ENCODE measurements at regions not wholly inside any gene's neighbourhood (a gene's known extent, or its start where the extent isn't known, plus 50 kb on each side); places are given as distances from the start of the nearest gene placed in this dataset.

DNA sequence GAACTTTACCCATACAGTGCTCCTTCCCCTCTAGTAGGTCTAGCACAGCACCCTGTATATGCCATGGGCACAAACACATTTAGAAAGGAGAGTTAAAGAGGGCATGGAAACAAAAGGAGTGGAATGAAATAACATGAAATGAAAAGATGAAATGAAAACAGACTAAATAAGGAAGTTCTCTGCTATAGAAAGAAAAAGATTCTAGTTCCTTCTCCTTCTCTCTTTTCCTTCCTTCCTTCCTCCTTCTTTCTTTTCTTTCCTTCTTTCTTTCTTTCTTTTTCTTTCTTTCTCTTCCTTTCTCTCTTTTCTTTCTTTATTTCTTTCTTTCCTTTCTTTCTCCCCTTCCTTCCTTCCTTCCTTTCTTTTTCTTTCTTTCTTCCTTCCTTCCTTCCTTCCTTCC is 2197.4 kb downstream of the PCDH7 start:
- DNase-seq (ENCODE audit: low spot score), result no peak
- H3K9me3 ChIP-seq (ENCODE audit: low read depth, low read length, poor library complexity, severe bottlenecking), result no peaks in the 10 kb centered on the region
- no peak for TF ChIP-seq EZH2 (IDR thresholded peaks at IDR 0.05; ENCODE audit: borderline replicate concordance, low read depth, low read length, poor library complexity, severe bottlenecking)
- TF ChIP-seq, protein P1, sequence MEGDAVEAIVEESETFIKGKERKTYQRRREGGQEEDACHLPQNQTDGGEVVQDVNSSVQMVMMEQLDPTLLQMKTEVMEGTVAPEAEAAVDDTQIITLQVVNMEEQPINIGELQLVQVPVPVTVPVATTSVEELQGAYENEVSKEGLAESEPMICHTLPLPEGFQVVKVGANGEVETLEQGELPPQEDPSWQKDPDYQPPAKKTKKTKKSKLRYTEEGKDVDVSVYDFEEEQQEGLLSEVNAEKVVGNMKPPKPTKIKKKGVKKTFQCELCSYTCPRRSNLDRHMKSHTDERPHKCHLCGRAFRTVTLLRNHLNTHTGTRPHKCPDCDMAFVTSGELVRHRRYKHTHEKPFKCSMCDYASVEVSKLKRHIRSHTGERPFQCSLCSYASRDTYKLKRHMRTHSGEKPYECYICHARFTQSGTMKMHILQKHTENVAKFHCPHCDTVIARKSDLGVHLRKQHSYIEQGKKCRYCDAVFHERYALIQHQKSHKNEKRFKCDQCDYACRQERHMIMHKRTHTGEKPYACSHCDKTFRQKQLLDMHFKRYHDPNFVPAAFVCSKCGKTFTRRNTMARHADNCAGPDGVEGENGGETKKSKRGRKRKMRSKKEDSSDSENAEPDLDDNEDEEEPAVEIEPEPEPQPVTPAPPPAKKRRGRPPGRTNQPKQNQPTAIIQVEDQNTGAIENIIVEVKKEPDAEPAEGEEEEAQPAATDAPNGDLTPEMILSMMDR (conservative IDR thresholded peaks at IDR 0.05; ENCODE audit: low read depth, low read length), result no peak
- H3K4me1 ChIP-seq (ENCODE audit: insufficient read depth, low read length, poor library complexity, severe bottlenecking), result no peaks in the 10 kb centered on the region
- intact Hi-C loops (cut with micrococcal nuclease; ENCODE audit: unreplicated experiment), result no loop called here
- H3K27ac ChIP-seq (ENCODE audit: low read depth, low read length, poor library complexity, severe bottlenecking), result no peak overlapping the region
- no peaks in the 10 kb centered on the region for H3K36me3 ChIP-seq (ENCODE audit: insufficient read depth, low read length, poor library complexity, severe bottlenecking)
- POLR2A ChIA-PET (ENCODE audit: low non-redundant PET), result no interaction called here
- no peak overlapping the region for H3K4me3 ChIP-seq (ENCODE audit: low read depth, low read length, poor library complexity, severe bottlenecking)
- CTCF ChIA-PET, result no interaction called here
- H3K27me3 ChIP-seq (replicated peaks; ENCODE audit: insufficient read depth, low read depth, low read length, poor library complexity), result no peaks in the 10 kb centered on the region
- BruUV-seq (replicated peaks), result no TSS peak

- Histone ChIP-seq H3K4me3 (ENCODE audit: low read depth, low read length, poor library complexity, severe bottlenecking) (no peak overlapping the region), H3K27ac (ENCODE audit: low read depth, low read length, poor library complexity, severe bottlenecking) (no peak overlapping the region), H3K27me3 (replicated peaks; ENCODE audit: insufficient read depth, low read depth, low read length, poor library complexity) (no peaks in the 10 kb centered on the region), H3K4me1 (ENCODE audit: insufficient read depth, low read length, poor library complexity, severe bottlenecking) (peaks cover 6% of the 10 kb centered on the region), H3K9me3 (ENCODE audit: low read depth, low read length, poor library complexity, severe bottlenecking) (no peaks in the 10 kb centered on the region), H3K36me3 (ENCODE audit: insufficient read depth, low read length, poor library complexity, severe bottlenecking) (no peaks in the 10 kb centered on the region)
- intact Hi-C loops (cut with micrococcal nuclease; ENCODE audit: unreplicated experiment), result no loop called here
- BruUV-seq (replicated peaks), result no TSS peak
- POLR2A ChIA-PET (ENCODE audit: low non-redundant PET), result no interaction called here
- peak; percentile 16 for DNase-seq (ENCODE audit: low spot score)
- CTCF ChIA-PET, result no interaction called here
- no peak for TF ChIP-seq EZH2 (IDR thresholded peaks at IDR 0.05; ENCODE audit: borderline replicate concordance, low read depth, low read length, poor library complexity, severe bottlenecking)
- TF ChIP-seq, protein P1 (conservative IDR thresholded peaks at IDR 0.05; ENCODE audit: low read depth, low read length), result no peak
Observed at GRCh38 chr4:32929796-32930699, 2209.9 kb downstream of the PCDH7 start.

GRCh38 chr4:32930700-32931099 is 2210.5 kb downstream of the PCDH7 start:
- intact Hi-C loops (cut with micrococcal nuclease; ENCODE audit: unreplicated experiment), result no loop called here
- POLR2A ChIA-PET (ENCODE audit: low non-redundant PET), result no interaction called here
- CTCF ChIA-PET, result no interaction called here
- Histone ChIP-seq H3K27me3 (replicated peaks; ENCODE audit: insufficient read depth, low read depth, low read length, poor library complexity) (no peaks in the 10 kb centered on the region), H3K27ac (ENCODE audit: low read depth, low read length, poor library complexity, severe bottlenecking) (no peak overlapping the region), H3K9me3 (ENCODE audit: low read depth, low read length, poor library complexity, severe bottlenecking) (no peaks in the 10 kb centered on the region), H3K36me3 (ENCODE audit: insufficient read depth, low read length, poor library complexity, severe bottlenecking) (no peaks in the 10 kb centered on the region), H3K4me1 (ENCODE audit: insufficient read depth, low read length, poor library complexity, severe bottlenecking) (peaks cover 6% of the 10 kb centered on the region), H3K4me3 (ENCODE audit: low read depth, low read length, poor library complexity, severe bottlenecking) (no peak overlapping the region)
- no peak for TF ChIP-seq EZH2 (IDR thresholded peaks at IDR 0.05; ENCODE audit: borderline replicate concordance, low read depth, low read length, poor library complexity, severe bottlenecking)
- TF ChIP-seq, protein P1 (conservative IDR thresholded peaks at IDR 0.05; ENCODE audit: low read depth, low read length), result no peak
- DNase-seq (ENCODE audit: low spot score), result no peak
- BruUV-seq (replicated peaks), result no TSS peak
